Heart right ventricle (tissue), 16 donors: ENCODE measurements at regions not wholly inside any gene's neighbourhood (a gene's known extent, or its start where the extent isn't known, plus 50 kb on each side); places are given as distances from the start of the nearest gene placed in this dataset.

Experiments used
- ATAC-seq, 8 donors: fragments of 200-7000 bp; cut with Tn5 transposase; one replicate each; pipeline ENCODE4 v1.9.1; 2020; ENCODE audit warnings: mild to moderate bottlenecking in 8 of 8, moderate library complexity in 8 of 8, moderate number of reproducible peaks in 1 of 8
- DNase-seq, 2 donors: peaks; one replicate each; pipeline ENCODE4 v3.0.0-alpha.2; 2020
- H3K27ac ChIP-seq, 10 donors: fragments of 200-600 bp; sonication (generic) in 2 of 10; one replicate each; pipeline versions ENCODE4 v1.5.0 to v1.8.0; 2020 to 2022; ENCODE audit warnings: mild to moderate bottlenecking in 3 of 10
- H3K27me3 ChIP-seq, 7 donors: fragments of 200-600 bp; one replicate each; pipeline ENCODE4 v1.8.0; 2021 to 2022; ENCODE audit warnings: mild to moderate bottlenecking in 2 of 7
- H3K36me3 ChIP-seq, 9 donors: fragments of 200-600 bp; sonication (generic) in 1 of 9; one replicate each; pipeline versions ENCODE4 v1.5.0 to v1.8.0; 2020 to 2022; ENCODE audit warnings: mild to moderate bottlenecking in 2 of 9
- H3K4me1 ChIP-seq, 9 donors: fragments of 200-600 bp; sonication (generic) in 1 of 9; one replicate each; pipeline versions ENCODE4 v1.5.0 to v1.8.0; 2020 to 2022; ENCODE audit warnings: mild to moderate bottlenecking in 4 of 9
- H3K4me3 ChIP-seq, 10 donors: fragments of 200-600 bp; sonication (generic) in 2 of 10; one replicate each; pipeline versions ENCODE4 v1.5.0 to v1.8.0; 2020 to 2022; ENCODE audit warnings: mild to moderate bottlenecking in 7 of 10, moderate library complexity in 2 of 10
- H3K9me3 ChIP-seq, 11 donors: fragments of 200-600 bp in 10 of 11; sonication (generic) in 2 of 11; one replicate each; pipeline versions ENCODE4 v1.5.0 to v1.8.0; 2013 to 2022; ENCODE audit warnings: mild to moderate bottlenecking in 2 of 11, control low read depth in 1 of 11, moderate library complexity in 1 of 11
- CTCF ChIP-seq, 9 donors: fragments of 200-600 bp; sonication (generic) in 2 of 9; IDR thresholded peaks; one replicate each; pipeline versions ENCODE4 v1.5.0 to v1.8.0; 2021 to 2022; ENCODE audit warnings: antibody characterized with exemption in 9 of 9, mild to moderate bottlenecking in 5 of 9, moderate library complexity in 1 of 9
- WGBS, 2 donors: extraction: QIAGEN DNeasy Blood & Tissue Kit; methylation state at CpG; one replicate each; pipeline ENCODE4 v1.1.7; 2013; ENCODE audit warnings: inconsistent platforms in 1 of 2; 5-methylcytosine and 5-hydroxymethylcytosine counted together
- intact Hi-C, 10 donors: fragments of 100-400 bp; cut with DNase I; formaldehyde crosslinking; loops; one replicate each; pipeline versions ENCODE4 v1.11.1 to v1.14.2; 2022
- donor health status: Arrhythmogenic right ventricular cardiomyopathy.
- donor health status: ischemic (EF 13 %, LVEDD 7.1; RV severe dilation, severe dysfunction).
- donor health status: healthy with polysubstance abuse.
- donor health status: DM: no; HTN: yes; CAD: no.
- donor health status: DM: no; HTN: no; CAD: no.
- donor health status: ischemic (EF 25% LVEDD 6.9; RV normal size, moderate dysfunction).
- donor health status: ischemic (EF 25% LVEDD 5.7; RV mildly dilated, moderate dysfunction).
- donor health status: healthy.
- donor health status: DM: yes; HTN: yes; CAD: no.
- donor health status: Ischemic cardiomyopathy.
- donor health status: ischemic (EF 35%, LVEDD 5.7; RV mildly dilated, moderate dysfunction).
- donor health status: nonischemic (EF 11% LVEDD 7.7; RV severe dilation, severe dysfunction).
- donor health status: DM: yes; HTN: yes; CAD: no.
- donor health status: PGD.
- donor health status: ischemic (EF 29% LVEDD 5.4; RV normal size, mild dysfunction).
- donor health status: nonischemic (EF 23%, LVEDD 6.1; RV moderate dilation, normal function).

- no peaks in the 10 kb centered on the region for H3K27me3 ChIP-seq
- H3K36me3 ChIP-seq, result no peaks in the 10 kb centered on the region
- peaks cover 0 to 8% (median 0%) of the 10 kb centered on the region in 11 donors for H3K9me3 ChIP-seq
- H3K27ac ChIP-seq, result no peak overlapping the region
- H3K4me3 ChIP-seq, result no peak overlapping the region
- intact Hi-C loops, result no loop called here
- ATAC-seq, result no peak
- no peak for DNase-seq
- WGBS, 2 donors, result 67 to 76% methylated on average over 2 of the region's 2 CpGs
- no peaks in the 10 kb centered on the region for H3K4me1 ChIP-seq
- TF ChIP-seq CTCF (IDR thresholded peaks at IDR 0.05), result no peak
Observed at GRCh38 chr5:108696951-108697715, 50.6 kb upstream of the FER start.

- no peaks in the 10 kb centered on the region for H3K36me3 ChIP-seq
- no peaks in the 10 kb centered on the region for H3K27me3 ChIP-seq
- DNase-seq (no peak), ATAC-seq (no peak)
- no peaks in the 10 kb centered on the region for H3K4me1 ChIP-seq
- no peak for TF ChIP-seq CTCF (IDR thresholded peaks at IDR 0.05)
- intact Hi-C loops, result no loop called here
- H3K4me3 ChIP-seq, result no peak overlapping the region
- WGBS, 2 donors, result 54 to 57% methylated on average over 5 of the region's 5 CpGs
- no peak overlapping the region for H3K27ac ChIP-seq
- H3K9me3 ChIP-seq, result peaks cover 0 to 8% (median 0%) of the 10 kb centered on the region in 11 donors
Observed at GRCh38 chr5:108696407-108696806, 51.3 kb upstream of the FER start.

- Histone ChIP-seq H3K27ac (no peak overlapping the region), H3K27me3 (no peaks in the 10 kb centered on the region), H3K9me3 (no peaks in the 10 kb centered on the region), H3K36me3 (no peaks in the 10 kb centered on the region), H3K4me1 (peaks cover 0 to 8% (median 0%) of the 10 kb centered on the region in 9 donors), H3K4me3 (no peak overlapping the region)
- DNase-seq (no peak), ATAC-seq (no peak)
- no peak for TF ChIP-seq CTCF (IDR thresholded peaks at IDR 0.05)
- intact Hi-C loops, result loop anchor here in 4 of 10 donors (10.0 kb wide), 4 partner anchors 56 to 776 kb away; partner anchors contain the start of gene FER (in 1 of the 4)
Observed at GRCh38 chr5:108688485-108688884, 59.2 kb upstream of the FER start.

GRCh38 chr5:108687595-108688200 lies 60.0 kb upstream of the FER start:
- H3K27ac ChIP-seq, result no peak overlapping the region

More at GRCh38 chr5:108687595-108688200, 60.0 kb upstream of the FER start:
- TF ChIP-seq CTCF (IDR thresholded peaks at IDR 0.05), result no peak
- intact Hi-C loops, result loop anchor here in 4 of 10 donors (10.0 kb wide), 4 partner anchors 57 to 777 kb away; partner anchors contain the start of gene FER (in 1 of the 4)
- H3K4me3 ChIP-seq, result no peak overlapping the region
- H3K9me3 ChIP-seq, result peaks cover 0 to 4% (median 0%) of the 10 kb centered on the region in 11 donors
- 53 to 61% methylated on average over 2 of the region's 2 CpGs for WGBS, 2 donors
- no peaks in the 10 kb centered on the region for H3K27me3 ChIP-seq
- peak in 1 of 8 donors; percentile 46 for ATAC-seq
- DNase-seq, result no peak
- peaks cover 0 to 8% (median 0%) of the 10 kb centered on the region in 9 donors for H3K4me1 ChIP-seq
- H3K36me3 ChIP-seq, result no peaks in the 10 kb centered on the region
